ENCODE measurements at regions not wholly inside any gene's neighbourhood (a gene's known extent, or its start where the extent isn't known, plus 50 kb on each side); places are given as distances from the start of the nearest gene placed in this dataset.

DNA sequence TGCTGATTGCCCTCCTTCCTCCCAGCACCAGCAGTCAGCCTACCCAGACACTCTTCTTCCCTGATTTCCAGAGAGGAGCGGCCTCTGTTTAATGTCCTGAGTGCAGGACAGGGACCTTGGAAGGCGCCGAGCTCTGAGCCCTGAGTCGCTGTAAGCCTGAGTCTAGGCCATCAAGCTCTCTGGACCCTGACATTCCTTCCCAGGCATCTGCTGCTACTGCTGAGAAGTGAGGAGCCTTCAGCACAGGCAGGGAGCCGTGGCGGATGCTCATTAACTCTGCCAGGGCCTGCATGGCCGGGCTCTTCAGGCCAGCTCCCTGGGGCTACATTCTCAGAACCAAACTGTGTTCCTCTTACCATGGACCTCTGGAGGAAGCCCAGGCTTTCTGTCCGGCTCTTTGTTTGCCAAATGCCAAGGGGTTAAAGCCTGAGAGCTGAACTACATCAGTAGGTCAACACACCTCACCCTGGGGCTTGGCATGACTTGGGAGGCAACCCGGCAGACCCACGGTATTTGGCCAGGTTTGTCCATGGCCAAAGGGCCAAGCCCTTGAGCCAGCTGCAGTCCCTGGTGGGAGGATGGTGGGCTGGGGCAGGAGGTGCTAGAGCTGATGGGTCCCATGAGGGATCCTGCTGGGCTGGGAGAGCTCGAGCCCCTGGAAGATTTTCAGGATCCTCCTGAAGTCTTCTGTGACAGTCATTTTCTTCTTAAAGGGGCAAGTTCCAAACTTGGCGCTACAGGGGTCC lies 721.4 kb downstream of the BRD1 start:
- TF ChIP-seq POLR2A (IDR thresholded peaks at IDR 0.05): no peak
- TF ChIP-seq, protein P1, sequence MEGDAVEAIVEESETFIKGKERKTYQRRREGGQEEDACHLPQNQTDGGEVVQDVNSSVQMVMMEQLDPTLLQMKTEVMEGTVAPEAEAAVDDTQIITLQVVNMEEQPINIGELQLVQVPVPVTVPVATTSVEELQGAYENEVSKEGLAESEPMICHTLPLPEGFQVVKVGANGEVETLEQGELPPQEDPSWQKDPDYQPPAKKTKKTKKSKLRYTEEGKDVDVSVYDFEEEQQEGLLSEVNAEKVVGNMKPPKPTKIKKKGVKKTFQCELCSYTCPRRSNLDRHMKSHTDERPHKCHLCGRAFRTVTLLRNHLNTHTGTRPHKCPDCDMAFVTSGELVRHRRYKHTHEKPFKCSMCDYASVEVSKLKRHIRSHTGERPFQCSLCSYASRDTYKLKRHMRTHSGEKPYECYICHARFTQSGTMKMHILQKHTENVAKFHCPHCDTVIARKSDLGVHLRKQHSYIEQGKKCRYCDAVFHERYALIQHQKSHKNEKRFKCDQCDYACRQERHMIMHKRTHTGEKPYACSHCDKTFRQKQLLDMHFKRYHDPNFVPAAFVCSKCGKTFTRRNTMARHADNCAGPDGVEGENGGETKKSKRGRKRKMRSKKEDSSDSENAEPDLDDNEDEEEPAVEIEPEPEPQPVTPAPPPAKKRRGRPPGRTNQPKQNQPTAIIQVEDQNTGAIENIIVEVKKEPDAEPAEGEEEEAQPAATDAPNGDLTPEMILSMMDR (IDR thresholded peaks at IDR 0.05): no peak
- no peak for TF ChIP-seq EP300 (IDR thresholded peaks at IDR 0.05)
